ENCODE measurements at regions not wholly inside any gene's neighbourhood (a gene's known extent, or its start where the extent isn't known, plus 50 kb on each side); places are given as distances from the start of the nearest gene placed in this dataset.

DNA sequence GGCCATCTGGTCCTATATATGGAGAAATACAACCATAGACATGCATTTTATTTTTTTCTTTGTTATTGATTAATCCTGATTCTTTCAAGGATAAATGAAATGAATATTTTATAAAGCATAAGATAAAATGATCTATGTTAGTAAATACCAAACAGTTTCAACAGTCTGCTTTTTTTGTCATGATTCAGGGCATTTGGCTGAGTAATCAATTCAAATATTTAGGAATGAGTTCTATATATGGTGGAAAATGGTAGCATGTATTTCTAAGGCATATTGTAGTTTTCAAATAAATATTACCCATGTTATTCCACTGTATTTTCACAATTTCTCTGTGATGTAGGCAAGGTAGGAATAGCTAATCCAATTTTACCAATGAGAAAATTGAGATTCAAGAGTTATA lies 287.5 kb upstream of the FKBP1C start:
- no peak overlapping the region for H3K4me3 ChIP-seq (ENCODE audit: control insufficient read depth in 2 of 3, extremely low read depth in 1 of 3, insufficient read depth in 2 of 3, low read depth in 1 of 3, low read length in 3 of 3)
- H3K9ac ChIP-seq (ENCODE audit: control insufficient read depth, extremely low read depth, insufficient read depth, low read length) = no peak overlapping the region
- no peaks in the 10 kb centered on the region for H3K4me1 ChIP-seq (ENCODE audit: control insufficient read depth, extremely low read depth, insufficient read depth, low read length)
- H2AFZ ChIP-seq (ENCODE audit: control insufficient read depth, low read length) = no peak overlapping the region
- no peaks in the 10 kb centered on the region for H3K79me2 ChIP-seq (ENCODE audit: control insufficient read depth, insufficient read depth, low read length)
- DNase-seq (ENCODE audit: low read depth, low spot score) = no peak
- FAIRE-seq = no peak
- H3K27me3 ChIP-seq (ENCODE audit: control insufficient read depth, extremely low read depth, insufficient read depth, low read length) = no peaks in the 10 kb centered on the region
- no peaks in the 10 kb centered on the region for H3K9me1 ChIP-seq (ENCODE audit: control insufficient read depth, extremely low read depth, insufficient read depth, low read length)
- H3K9me3 ChIP-seq (ENCODE audit: control insufficient read depth, low read depth, low read length) = no peaks in the 10 kb centered on the region
- H3K36me3 ChIP-seq (ENCODE audit: control insufficient read depth in 2 of 2, extremely low read depth in 1 of 2, insufficient read depth in 2 of 2, low read length in 2 of 2) = no peaks in the 10 kb centered on the region
- TF ChIP-seq EZH2 (IDR thresholded peaks at IDR 0.05; ENCODE audit: low read length) = no peak
- TF ChIP-seq, protein P1, sequence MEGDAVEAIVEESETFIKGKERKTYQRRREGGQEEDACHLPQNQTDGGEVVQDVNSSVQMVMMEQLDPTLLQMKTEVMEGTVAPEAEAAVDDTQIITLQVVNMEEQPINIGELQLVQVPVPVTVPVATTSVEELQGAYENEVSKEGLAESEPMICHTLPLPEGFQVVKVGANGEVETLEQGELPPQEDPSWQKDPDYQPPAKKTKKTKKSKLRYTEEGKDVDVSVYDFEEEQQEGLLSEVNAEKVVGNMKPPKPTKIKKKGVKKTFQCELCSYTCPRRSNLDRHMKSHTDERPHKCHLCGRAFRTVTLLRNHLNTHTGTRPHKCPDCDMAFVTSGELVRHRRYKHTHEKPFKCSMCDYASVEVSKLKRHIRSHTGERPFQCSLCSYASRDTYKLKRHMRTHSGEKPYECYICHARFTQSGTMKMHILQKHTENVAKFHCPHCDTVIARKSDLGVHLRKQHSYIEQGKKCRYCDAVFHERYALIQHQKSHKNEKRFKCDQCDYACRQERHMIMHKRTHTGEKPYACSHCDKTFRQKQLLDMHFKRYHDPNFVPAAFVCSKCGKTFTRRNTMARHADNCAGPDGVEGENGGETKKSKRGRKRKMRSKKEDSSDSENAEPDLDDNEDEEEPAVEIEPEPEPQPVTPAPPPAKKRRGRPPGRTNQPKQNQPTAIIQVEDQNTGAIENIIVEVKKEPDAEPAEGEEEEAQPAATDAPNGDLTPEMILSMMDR (optimal IDR thresholded peaks at IDR 0.05 in 1 of 3, IDR thresholded peaks at IDR 0.05 in 1 of 3, conservative IDR thresholded peaks at IDR 0.05 in 1 of 3; ENCODE audit: extremely low read depth in 1 of 3, insufficient read depth in 2 of 3, low read length in 3 of 3) = no peak
- H3K4me2 ChIP-seq (ENCODE audit: control insufficient read depth, extremely low read depth, insufficient read depth, low read depth, low read length) = no peak overlapping the region
- H3K27ac ChIP-seq (ENCODE audit: control insufficient read depth, insufficient read depth, low read length) = no peak overlapping the region
- H4K20me1 ChIP-seq (ENCODE audit: control insufficient read depth, extremely low read depth, insufficient read depth, low read length) = no peaks in the 10 kb centered on the region
- dilution Hi-C loops (cut with MboI; ENCODE audit: extremely low pct_ligation_motif_present, low sequenced_read_pairs) = no loop called here

DNA sequence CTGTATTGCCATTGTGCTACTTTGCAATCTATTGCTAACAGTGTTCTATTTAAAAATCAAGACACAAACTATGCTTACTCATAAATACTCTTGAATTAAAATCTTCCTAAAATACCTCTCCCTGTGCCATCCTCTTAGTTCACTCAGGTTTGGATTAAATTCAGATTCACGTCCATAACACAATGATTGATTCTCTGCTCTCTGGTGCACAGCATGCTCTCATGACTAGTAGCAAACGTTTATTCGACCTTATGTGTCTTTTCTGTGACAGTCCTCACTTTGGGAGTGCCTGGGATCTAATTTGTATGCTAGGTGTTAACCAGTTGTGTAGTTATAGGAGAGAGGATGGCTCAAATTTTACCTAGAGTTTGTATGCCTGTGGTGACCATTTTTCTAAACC lies 270.4 kb upstream of the FKBP1C start:
- dilution Hi-C loops (cut with MboI; ENCODE audit: extremely low pct_ligation_motif_present, low sequenced_read_pairs) = no loop called here
- H3K9me1 ChIP-seq (ENCODE audit: control insufficient read depth, extremely low read depth, insufficient read depth, low read length) = no peaks in the 10 kb centered on the region
- no peaks in the 10 kb centered on the region for H3K9me3 ChIP-seq (ENCODE audit: control insufficient read depth, low read depth, low read length)
- H2AFZ ChIP-seq (ENCODE audit: control insufficient read depth, low read length) = no peak overlapping the region
- DNase-seq (ENCODE audit: low read depth, low spot score) (no peak), FAIRE-seq (no peak)
- H3K4me2 ChIP-seq (ENCODE audit: control insufficient read depth, extremely low read depth, insufficient read depth, low read depth, low read length) = no peak overlapping the region
- no peak overlapping the region for H3K4me3 ChIP-seq (ENCODE audit: control insufficient read depth in 2 of 3, extremely low read depth in 1 of 3, insufficient read depth in 2 of 3, low read depth in 1 of 3, low read length in 3 of 3)
- no peaks in the 10 kb centered on the region for H3K27me3 ChIP-seq (ENCODE audit: control insufficient read depth, extremely low read depth, insufficient read depth, low read length)
- H3K36me3 ChIP-seq (ENCODE audit: control insufficient read depth in 2 of 2, extremely low read depth in 1 of 2, insufficient read depth in 2 of 2, low read length in 2 of 2) = no peaks in the 10 kb centered on the region
- H3K4me1 ChIP-seq (ENCODE audit: control insufficient read depth, extremely low read depth, insufficient read depth, low read length) = no peaks in the 10 kb centered on the region
- H3K27ac ChIP-seq (ENCODE audit: control insufficient read depth, insufficient read depth, low read length) = no peak overlapping the region
- TF ChIP-seq EZH2 (IDR thresholded peaks at IDR 0.05; ENCODE audit: low read length) = no peak
- TF ChIP-seq, protein P1 (optimal IDR thresholded peaks at IDR 0.05 in 1 of 3, IDR thresholded peaks at IDR 0.05 in 1 of 3, conservative IDR thresholded peaks at IDR 0.05 in 1 of 3; ENCODE audit: extremely low read depth in 1 of 3, insufficient read depth in 2 of 3, low read length in 3 of 3) = no peak
- no peaks in the 10 kb centered on the region for H3K79me2 ChIP-seq (ENCODE audit: control insufficient read depth, insufficient read depth, low read length)
- no peaks in the 10 kb centered on the region for H4K20me1 ChIP-seq (ENCODE audit: control insufficient read depth, extremely low read depth, insufficient read depth, low read length)
- no peak overlapping the region for H3K9ac ChIP-seq (ENCODE audit: control insufficient read depth, extremely low read depth, insufficient read depth, low read length)
